ENCODE measurements at regions not wholly inside any gene's neighbourhood (a gene's known extent, or its start where the extent isn't known, plus 50 kb on each side); places are given as distances from the start of the nearest gene placed in this dataset.

DNA sequence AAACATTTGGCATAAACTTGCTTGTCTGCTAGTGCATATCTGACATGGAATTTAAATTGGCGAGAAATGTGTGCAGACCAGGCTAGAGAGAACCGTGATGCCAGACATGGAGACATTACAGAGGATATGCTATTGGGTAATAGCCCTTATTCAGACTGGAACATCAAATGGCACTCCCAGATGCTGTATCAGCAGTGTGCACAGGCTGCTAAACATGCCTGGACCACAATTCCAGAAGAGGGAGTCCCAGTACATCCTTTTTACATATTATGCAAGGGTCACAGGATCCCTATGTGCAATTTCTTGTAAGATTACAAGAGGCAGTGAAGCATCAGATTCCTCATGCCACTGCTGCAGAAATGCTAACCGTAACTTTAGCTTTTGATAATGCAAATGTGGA is 354.5 kb upstream of the FOXG1 start:
- TF ChIP-seq EP300 (IDR thresholded peaks at IDR 0.05; ENCODE audit: borderline replicate concordance) (no peak), TCF12 (IDR thresholded peaks at IDR 0.05; ENCODE audit: low read depth) (no peak), CREB1 (IDR thresholded peaks at IDR 0.05; ENCODE audit: low read depth) (no peak), TAF1 (IDR thresholded peaks at IDR 0.05; ENCODE audit: low read depth) (no peak), CEBPB (IDR thresholded peaks at IDR 0.05) (no peak), RAD21 (IDR thresholded peaks at IDR 0.05; ENCODE audit: low read depth) (no peak), YY1 (IDR thresholded peaks at IDR 0.05; ENCODE audit: low read depth) (no peak), TEAD4 (IDR thresholded peaks at IDR 0.05) (no peak), EGR1 (IDR thresholded peaks at IDR 0.05) (no peak), ZBTB7A (IDR thresholded peaks at IDR 0.05; ENCODE audit: low read depth) (no peak)
- TF ChIP-seq, protein P1, sequence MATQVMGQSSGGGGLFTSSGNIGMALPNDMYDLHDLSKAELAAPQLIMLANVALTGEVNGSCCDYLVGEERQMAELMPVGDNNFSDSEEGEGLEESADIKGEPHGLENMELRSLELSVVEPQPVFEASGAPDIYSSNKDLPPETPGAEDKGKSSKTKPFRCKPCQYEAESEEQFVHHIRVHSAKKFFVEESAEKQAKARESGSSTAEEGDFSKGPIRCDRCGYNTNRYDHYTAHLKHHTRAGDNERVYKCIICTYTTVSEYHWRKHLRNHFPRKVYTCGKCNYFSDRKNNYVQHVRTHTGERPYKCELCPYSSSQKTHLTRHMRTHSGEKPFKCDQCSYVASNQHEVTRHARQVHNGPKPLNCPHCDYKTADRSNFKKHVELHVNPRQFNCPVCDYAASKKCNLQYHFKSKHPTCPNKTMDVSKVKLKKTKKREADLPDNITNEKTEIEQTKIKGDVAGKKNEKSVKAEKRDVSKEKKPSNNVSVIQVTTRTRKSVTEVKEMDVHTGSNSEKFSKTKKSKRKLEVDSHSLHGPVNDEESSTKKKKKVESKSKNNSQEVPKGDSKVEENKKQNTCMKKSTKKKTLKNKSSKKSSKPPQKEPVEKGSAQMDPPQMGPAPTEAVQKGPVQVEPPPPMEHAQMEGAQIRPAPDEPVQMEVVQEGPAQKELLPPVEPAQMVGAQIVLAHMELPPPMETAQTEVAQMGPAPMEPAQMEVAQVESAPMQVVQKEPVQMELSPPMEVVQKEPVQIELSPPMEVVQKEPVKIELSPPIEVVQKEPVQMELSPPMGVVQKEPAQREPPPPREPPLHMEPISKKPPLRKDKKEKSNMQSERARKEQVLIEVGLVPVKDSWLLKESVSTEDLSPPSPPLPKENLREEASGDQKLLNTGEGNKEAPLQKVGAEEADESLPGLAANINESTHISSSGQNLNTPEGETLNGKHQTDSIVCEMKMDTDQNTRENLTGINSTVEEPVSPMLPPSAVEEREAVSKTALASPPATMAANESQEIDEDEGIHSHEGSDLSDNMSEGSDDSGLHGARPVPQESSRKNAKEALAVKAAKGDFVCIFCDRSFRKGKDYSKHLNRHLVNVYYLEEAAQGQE (IDR thresholded peaks at IDR 0.05; ENCODE audit: low read depth), result no peak
- TF ChIP-seq, protein P2, sequence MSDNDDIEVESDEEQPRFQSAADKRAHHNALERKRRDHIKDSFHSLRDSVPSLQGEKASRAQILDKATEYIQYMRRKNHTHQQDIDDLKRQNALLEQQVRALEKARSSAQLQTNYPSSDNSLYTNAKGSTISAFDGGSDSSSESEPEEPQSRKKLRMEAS (IDR thresholded peaks at IDR 0.05), result no peak
